ENCODE measurements at regions not wholly inside any gene's neighbourhood (a gene's known extent, or its start where the extent isn't known, plus 50 kb on each side); places are given as distances from the start of the nearest gene placed in this dataset.

- no peaks in the 10 kb centered on the region for H3K36me3 Mint-ChIP-seq (ENCODE audit: low read depth)
- no peaks in the 10 kb centered on the region for H3K27me3 ChIP-seq (ENCODE audit: control insufficient read depth in 1 of 2, insufficient read depth in 2 of 2, low read length in 2 of 2)
- no peak overlapping the region for H3K4me3 ChIP-seq (ENCODE audit: low read length)
- H3K4me3 Mint-ChIP-seq, result no peak overlapping the region
- H3K9me3 Mint-ChIP-seq, result peaks cover 4% of the 10 kb centered on the region
- intact Hi-C loops (cut with DNase I, micrococcal nuclease), result no loop called here
- no peak overlapping the region for H3K27ac Mint-ChIP-seq
- no peaks in the 10 kb centered on the region for H3K27me3 Mint-ChIP-seq
- DNase-seq (no peak), ATAC-seq (ENCODE audit: poor library complexity) (no peak)
- no peaks in the 10 kb centered on the region for H3K4me1 Mint-ChIP-seq (ENCODE audit: low read depth)
- POLR2A ChIA-PET, result no interaction called here
- H3K36me3 ChIP-seq (ENCODE audit: insufficient read depth, low read length), result no peaks in the 10 kb centered on the region
- H3K4me1 ChIP-seq (ENCODE audit: insufficient read depth, low read length), result no peaks in the 10 kb centered on the region
- TF ChIP-seq CTCF (IDR thresholded peaks at IDR 0.05), result no peak
- H3K27ac ChIP-seq (ENCODE audit: low read depth in 1 of 2, low read length in 2 of 2), result no peak overlapping the region
- peaks cover 0 to 3% of the 10 kb centered on the region in 2 experiments for H3K9me3 ChIP-seq (ENCODE audit: control insufficient read depth in 1 of 2, insufficient read depth in 1 of 2, low read length in 2 of 2)
- CTCF ChIA-PET, result no interaction called here
Observed at GRCh38 chr10:56139405-56139804, 221.7 kb downstream of the ZWINT start.

GRCh38 chr10:56135828-56136227 is 225.2 kb downstream of the ZWINT start:
- Histone ChIP-seq H3K4me1 (ENCODE audit: insufficient read depth, low read length) (no peaks in the 10 kb centered on the region), H3K27me3 (ENCODE audit: control insufficient read depth in 1 of 2, insufficient read depth in 2 of 2, low read length in 2 of 2) (no peaks in the 10 kb centered on the region), H3K4me3 (ENCODE audit: low read length) (no peak overlapping the region), H3K27ac (ENCODE audit: low read depth in 1 of 2, low read length in 2 of 2) (no peak overlapping the region), H3K9me3 (ENCODE audit: control insufficient read depth in 1 of 2, insufficient read depth in 1 of 2, low read length in 2 of 2) (no peaks in the 10 kb centered on the region), H3K36me3 (ENCODE audit: insufficient read depth, low read length) (no peaks in the 10 kb centered on the region)
- intact Hi-C loops (cut with DNase I, micrococcal nuclease), result no loop called here
- H3K9me3 Mint-ChIP-seq, result peaks cover 4% of the 10 kb centered on the region
- no peaks in the 10 kb centered on the region for H3K4me1 Mint-ChIP-seq (ENCODE audit: low read depth)
- DNase-seq (no peak), ATAC-seq (ENCODE audit: poor library complexity) (no peak)
- H3K36me3 Mint-ChIP-seq (ENCODE audit: low read depth), result no peaks in the 10 kb centered on the region
- H3K27me3 Mint-ChIP-seq, result no peaks in the 10 kb centered on the region
- CTCF ChIA-PET, result no interaction called here
- TF ChIP-seq CTCF (IDR thresholded peaks at IDR 0.05), result no peak
- H3K4me3 Mint-ChIP-seq, result no peak overlapping the region
- POLR2A ChIA-PET, result no interaction called here
- no peak overlapping the region for H3K27ac Mint-ChIP-seq

- no peak for TF ChIP-seq CTCF (IDR thresholded peaks at IDR 0.05)
- Mint-ChIP-seq H3K4me3 (no peak overlapping the region), H3K36me3 (ENCODE audit: low read depth) (no peaks in the 10 kb centered on the region), H3K27me3 (no peaks in the 10 kb centered on the region), H3K9me3 (peaks cover 7% of the 10 kb centered on the region), H3K4me1 (ENCODE audit: low read depth) (no peaks in the 10 kb centered on the region), H3K27ac (no peak overlapping the region)
- DNase-seq (no peak), ATAC-seq (ENCODE audit: poor library complexity) (no peak)
- intact Hi-C loops (cut with DNase I, micrococcal nuclease), result no loop called here
- Histone ChIP-seq H3K27me3 (ENCODE audit: control insufficient read depth in 1 of 2, insufficient read depth in 2 of 2, low read length in 2 of 2) (no peaks in the 10 kb centered on the region), H3K4me1 (ENCODE audit: insufficient read depth, low read length) (no peaks in the 10 kb centered on the region), H3K27ac (ENCODE audit: low read depth in 1 of 2, low read length in 2 of 2) (no peak overlapping the region), H3K36me3 (ENCODE audit: insufficient read depth, low read length) (no peaks in the 10 kb centered on the region), H3K9me3 (ENCODE audit: control insufficient read depth in 1 of 2, insufficient read depth in 1 of 2, low read length in 2 of 2) (peaks cover 0 to 4% of the 10 kb centered on the region in 2 experiments), H3K4me3 (ENCODE audit: low read length) (no peak overlapping the region)
- ChIA-PET CTCF (no interaction called here), POLR2A (no interaction called here)
Observed at GRCh38 chr10:56123247-56123646, 237.8 kb downstream of the ZWINT start.
